ENCODE measurements at regions not wholly inside any gene's neighbourhood (a gene's known extent, or its start where the extent isn't known, plus 50 kb on each side); places are given as distances from the start of the nearest gene placed in this dataset.
"Not testable (repeated sequence)": the region's sequence is repeated elsewhere in the genome, so short reads cannot be mapped to it uniquely, and the experiment has no call there.

DNA sequence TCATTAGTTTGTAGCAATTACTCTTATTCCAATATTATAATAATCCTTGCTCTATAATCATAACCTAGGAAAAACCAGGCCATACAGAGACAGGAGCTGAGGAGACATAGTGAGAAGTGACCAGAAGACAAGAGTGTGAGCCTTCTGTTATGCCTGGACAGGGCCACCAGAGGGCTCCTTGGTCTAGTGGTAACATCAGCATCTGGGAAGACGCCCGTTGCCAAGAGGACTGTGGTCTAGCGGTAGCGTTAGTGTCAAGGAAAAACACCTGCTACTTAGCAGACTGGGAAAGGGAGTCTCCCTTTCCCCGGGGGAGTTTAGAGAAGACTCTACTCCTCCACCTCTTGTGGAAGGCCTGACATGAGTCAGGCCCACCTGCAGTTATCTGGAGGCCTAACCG lies 97.0 kb downstream of the F11 start:
- TF ChIP-seq, protein P1, sequence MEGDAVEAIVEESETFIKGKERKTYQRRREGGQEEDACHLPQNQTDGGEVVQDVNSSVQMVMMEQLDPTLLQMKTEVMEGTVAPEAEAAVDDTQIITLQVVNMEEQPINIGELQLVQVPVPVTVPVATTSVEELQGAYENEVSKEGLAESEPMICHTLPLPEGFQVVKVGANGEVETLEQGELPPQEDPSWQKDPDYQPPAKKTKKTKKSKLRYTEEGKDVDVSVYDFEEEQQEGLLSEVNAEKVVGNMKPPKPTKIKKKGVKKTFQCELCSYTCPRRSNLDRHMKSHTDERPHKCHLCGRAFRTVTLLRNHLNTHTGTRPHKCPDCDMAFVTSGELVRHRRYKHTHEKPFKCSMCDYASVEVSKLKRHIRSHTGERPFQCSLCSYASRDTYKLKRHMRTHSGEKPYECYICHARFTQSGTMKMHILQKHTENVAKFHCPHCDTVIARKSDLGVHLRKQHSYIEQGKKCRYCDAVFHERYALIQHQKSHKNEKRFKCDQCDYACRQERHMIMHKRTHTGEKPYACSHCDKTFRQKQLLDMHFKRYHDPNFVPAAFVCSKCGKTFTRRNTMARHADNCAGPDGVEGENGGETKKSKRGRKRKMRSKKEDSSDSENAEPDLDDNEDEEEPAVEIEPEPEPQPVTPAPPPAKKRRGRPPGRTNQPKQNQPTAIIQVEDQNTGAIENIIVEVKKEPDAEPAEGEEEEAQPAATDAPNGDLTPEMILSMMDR (IDR thresholded peaks at IDR 0.05) = not testable (repeated sequence)
- TF ChIP-seq POLR2A (IDR thresholded peaks at IDR 0.05) = not testable (repeated sequence)
